ENCODE measurements at regions not wholly inside any gene's neighbourhood (a gene's known extent, or its start where the extent isn't known, plus 50 kb on each side); places are given as distances from the start of the nearest gene placed in this dataset.

DNA sequence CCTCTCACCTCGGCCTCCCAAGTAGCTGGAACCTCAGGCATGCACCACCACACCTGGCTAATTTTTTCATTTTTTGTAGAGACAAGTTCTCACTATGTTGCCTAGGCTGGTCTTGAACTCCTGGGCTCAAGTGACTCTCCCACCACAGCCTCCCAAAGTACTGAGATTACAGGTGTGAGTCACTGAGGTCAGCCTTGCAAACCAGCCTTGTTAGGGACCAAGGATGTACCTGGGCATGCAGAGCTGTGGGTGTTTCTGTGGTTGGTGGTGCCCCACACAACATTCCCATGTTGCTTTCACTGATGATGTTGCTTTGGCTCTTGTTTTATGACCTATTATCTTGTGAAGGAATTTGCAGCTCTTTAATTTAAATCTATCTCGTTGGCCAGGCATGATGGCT, 54.8 kb downstream of the OTUD1 start:
- TF ChIP-seq, protein P1, sequence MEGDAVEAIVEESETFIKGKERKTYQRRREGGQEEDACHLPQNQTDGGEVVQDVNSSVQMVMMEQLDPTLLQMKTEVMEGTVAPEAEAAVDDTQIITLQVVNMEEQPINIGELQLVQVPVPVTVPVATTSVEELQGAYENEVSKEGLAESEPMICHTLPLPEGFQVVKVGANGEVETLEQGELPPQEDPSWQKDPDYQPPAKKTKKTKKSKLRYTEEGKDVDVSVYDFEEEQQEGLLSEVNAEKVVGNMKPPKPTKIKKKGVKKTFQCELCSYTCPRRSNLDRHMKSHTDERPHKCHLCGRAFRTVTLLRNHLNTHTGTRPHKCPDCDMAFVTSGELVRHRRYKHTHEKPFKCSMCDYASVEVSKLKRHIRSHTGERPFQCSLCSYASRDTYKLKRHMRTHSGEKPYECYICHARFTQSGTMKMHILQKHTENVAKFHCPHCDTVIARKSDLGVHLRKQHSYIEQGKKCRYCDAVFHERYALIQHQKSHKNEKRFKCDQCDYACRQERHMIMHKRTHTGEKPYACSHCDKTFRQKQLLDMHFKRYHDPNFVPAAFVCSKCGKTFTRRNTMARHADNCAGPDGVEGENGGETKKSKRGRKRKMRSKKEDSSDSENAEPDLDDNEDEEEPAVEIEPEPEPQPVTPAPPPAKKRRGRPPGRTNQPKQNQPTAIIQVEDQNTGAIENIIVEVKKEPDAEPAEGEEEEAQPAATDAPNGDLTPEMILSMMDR (IDR thresholded peaks at IDR 0.05; ENCODE audit: low read depth, low read length) = no peak
- no peak for TF ChIP-seq EZH2phosphoT487 (IDR thresholded peaks at IDR 0.05; ENCODE audit: low read depth)
- Histone ChIP-seq H4K20me1 (ENCODE audit: insufficient read depth, low read length) (no peaks in the 10 kb centered on the region), H3K4me1 (ENCODE audit: low read length) (no peaks in the 10 kb centered on the region), H3K36me3 (replicated peaks; ENCODE audit: low read depth, low read length) (no peaks in the 10 kb centered on the region), H3K9me3 (ENCODE audit: insufficient read depth, low read length) (no peaks in the 10 kb centered on the region), H3K4me2 (ENCODE audit: low read length) (no peak overlapping the region), H3K27ac (ENCODE audit: low read length) (no peak overlapping the region), H3K79me2 (ENCODE audit: low read length) (no peaks in the 10 kb centered on the region), H3K4me3 (ENCODE audit: low read length) (no peak overlapping the region), H3K9ac (ENCODE audit: low read length) (no peak overlapping the region), H2AFZ (ENCODE audit: low read depth, low read length) (no peak overlapping the region), H3K27me3 (ENCODE audit: low read depth, low read length) (no peaks in the 10 kb centered on the region)

DNA sequence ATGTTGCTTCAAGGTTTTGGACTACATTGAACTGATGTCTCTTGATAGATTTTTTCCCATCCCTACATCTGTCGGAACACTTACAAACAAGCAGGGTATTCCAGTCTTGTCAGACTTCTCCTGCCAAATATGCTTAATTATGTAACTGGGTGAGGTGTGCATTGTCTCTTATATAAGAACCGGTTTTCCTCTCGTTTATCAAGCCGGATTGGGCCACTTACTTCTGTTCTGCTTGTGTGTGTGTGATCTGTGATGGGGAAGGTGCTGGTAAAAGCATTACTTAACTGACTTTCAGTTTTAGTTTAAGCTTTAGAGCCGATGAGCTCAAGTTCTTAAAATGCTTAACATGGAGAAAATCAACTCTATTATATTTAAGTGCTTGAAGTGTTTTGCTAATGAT, 57.9 kb downstream of the OTUD1 start:
- Histone ChIP-seq H3K79me2 (ENCODE audit: low read length) (no peaks in the 10 kb centered on the region), H2AFZ (ENCODE audit: low read depth, low read length) (no peak overlapping the region), H3K27ac (ENCODE audit: low read length) (no peak overlapping the region), H3K27me3 (ENCODE audit: low read depth, low read length) (no peaks in the 10 kb centered on the region), H3K9ac (ENCODE audit: low read length) (no peak overlapping the region), H3K9me3 (ENCODE audit: insufficient read depth, low read length) (no peaks in the 10 kb centered on the region), H3K4me3 (ENCODE audit: low read length) (no peak overlapping the region), H3K4me1 (ENCODE audit: low read length) (no peaks in the 10 kb centered on the region), H3K4me2 (ENCODE audit: low read length) (no peak overlapping the region), H3K36me3 (replicated peaks; ENCODE audit: low read depth, low read length) (no peaks in the 10 kb centered on the region), H4K20me1 (ENCODE audit: insufficient read depth, low read length) (no peaks in the 10 kb centered on the region)
- TF ChIP-seq, protein P1 (IDR thresholded peaks at IDR 0.05; ENCODE audit: low read depth, low read length) = no peak
- no peak for TF ChIP-seq EZH2phosphoT487 (IDR thresholded peaks at IDR 0.05; ENCODE audit: low read depth)

- H3K27ac ChIP-seq (ENCODE audit: low read length) = no peak overlapping the region
- no peaks in the 10 kb centered on the region for H3K27me3 ChIP-seq (ENCODE audit: low read depth, low read length)
- no peaks in the 10 kb centered on the region for H3K9me3 ChIP-seq (ENCODE audit: insufficient read depth, low read length)
- no peak for TF ChIP-seq EZH2phosphoT487 (IDR thresholded peaks at IDR 0.05; ENCODE audit: low read depth)
- TF ChIP-seq, protein P1 (IDR thresholded peaks at IDR 0.05; ENCODE audit: low read depth, low read length) = no peak
- H2AFZ ChIP-seq (ENCODE audit: low read depth, low read length) = no peak overlapping the region
- no peaks in the 10 kb centered on the region for H3K4me1 ChIP-seq (ENCODE audit: low read length)
- no peaks in the 10 kb centered on the region for H3K79me2 ChIP-seq (ENCODE audit: low read length)
- H4K20me1 ChIP-seq (ENCODE audit: insufficient read depth, low read length) = no peaks in the 10 kb centered on the region
- H3K9ac ChIP-seq (ENCODE audit: low read length) = no peak overlapping the region
- no peak overlapping the region for H3K4me3 ChIP-seq (ENCODE audit: low read length)
- H3K4me2 ChIP-seq (ENCODE audit: low read length) = no peak overlapping the region
- no peaks in the 10 kb centered on the region for H3K36me3 ChIP-seq (replicated peaks; ENCODE audit: low read depth, low read length)
Observed at GRCh38 chr10:23499372-23500132, 60.7 kb downstream of the OTUD1 start.

DNA sequence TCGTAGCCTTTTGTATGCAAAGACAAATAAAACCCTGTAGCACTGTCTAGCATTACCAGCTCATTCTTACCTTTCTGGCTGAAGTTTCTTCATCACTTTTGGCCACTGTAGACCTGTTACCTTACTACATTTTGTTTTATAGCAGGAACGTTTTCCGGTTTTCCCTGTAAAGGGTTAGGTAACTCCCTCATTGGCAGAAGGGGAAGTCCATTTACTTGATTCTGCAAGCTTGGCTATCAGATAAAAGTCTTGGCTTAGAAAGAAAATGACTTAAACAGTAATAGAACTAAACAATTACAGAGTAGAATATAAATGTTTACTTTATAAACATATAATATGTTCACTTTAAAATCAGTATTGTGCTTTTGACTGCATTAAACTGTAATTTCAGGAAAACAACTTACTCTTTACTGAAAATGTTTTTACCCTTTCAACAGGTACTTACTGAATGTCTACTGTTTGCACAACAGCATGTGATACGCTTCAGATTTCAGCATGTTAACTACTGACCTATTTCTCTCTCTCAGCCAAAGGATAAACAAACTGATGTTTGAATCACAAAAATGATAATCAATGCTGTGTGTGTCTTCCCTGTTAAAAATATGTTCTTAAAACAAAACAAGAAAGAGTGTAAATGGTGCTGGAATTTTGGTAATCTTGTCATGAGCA, 67.1 kb downstream of the OTUD1 start:
- H3K9ac ChIP-seq (ENCODE audit: low read length) = no peak overlapping the region
- H3K4me1 ChIP-seq (ENCODE audit: low read length) = no peaks in the 10 kb centered on the region
- no peaks in the 10 kb centered on the region for H3K27me3 ChIP-seq (ENCODE audit: low read depth, low read length)
- H3K4me3 ChIP-seq (ENCODE audit: low read length) = no peak overlapping the region
- no peak overlapping the region for H3K27ac ChIP-seq (ENCODE audit: low read length)
- TF ChIP-seq, protein P1 (IDR thresholded peaks at IDR 0.05; ENCODE audit: low read depth, low read length) = no peak
- TF ChIP-seq EZH2phosphoT487 (IDR thresholded peaks at IDR 0.05; ENCODE audit: low read depth) = no peak
- H2AFZ ChIP-seq (ENCODE audit: low read depth, low read length) = no peak overlapping the region
- H3K36me3 ChIP-seq (replicated peaks; ENCODE audit: low read depth, low read length) = no peaks in the 10 kb centered on the region
- no peaks in the 10 kb centered on the region for H3K9me3 ChIP-seq (ENCODE audit: insufficient read depth, low read length)
- H3K4me2 ChIP-seq (ENCODE audit: low read length) = no peak overlapping the region
- no peaks in the 10 kb centered on the region for H4K20me1 ChIP-seq (ENCODE audit: insufficient read depth, low read length)
- no peaks in the 10 kb centered on the region for H3K79me2 ChIP-seq (ENCODE audit: low read length)
